GM19452 (cell line): ENCODE measurements at regions not wholly inside any gene's neighbourhood (a gene's known extent, or its start where the extent isn't known, plus 50 kb on each side); places are given as distances from the start of the nearest gene placed in this dataset.

Experiments used
- ATAC-seq: cut with Tn5 transposase; IDR thresholded peaks from one replicate; pipeline ENCODE4 v1.9.1; 2021; ENCODE audit not compliant: unreplicated experiment

- ATAC-seq: no peak
Measured at GRCh38 chr4:154107337-154107736, 318.5 kb upstream of the SFRP2 start.

GRCh38 chr4:154088741-154089140 lies 299.9 kb upstream of the SFRP2 start:
- ATAC-seq: no peak

- ATAC-seq: no peak
Measured at GRCh38 chr4:154086247-154086646, 297.4 kb upstream of the SFRP2 start.

- no peak for ATAC-seq
Measured at GRCh38 chr4:154084864-154085263, 296.0 kb upstream of the SFRP2 start.

- ATAC-seq: peak; percentile 51
Measured at GRCh38 chr4:154082760-154083535, 294.1 kb upstream of the SFRP2 start.

- no peak for ATAC-seq
Measured at GRCh38 chr4:154081391-154081790, 292.5 kb upstream of the SFRP2 start.

- ATAC-seq: no peak
Measured at GRCh38 chr4:154078504-154079350, 289.8 kb upstream of the SFRP2 start.

- no peak for ATAC-seq
Measured at GRCh38 chr4:154076921-154077320, 288.0 kb upstream of the SFRP2 start.

GRCh38 chr4:154073107-154073822 lies 284.4 kb upstream of the SFRP2 start:
- ATAC-seq: no peak

GRCh38 chr4:154067786-154068185 lies 278.9 kb upstream of the SFRP2 start:
- ATAC-seq: no peak

- no peak for ATAC-seq
Measured at GRCh38 chr4:154065368-154065767, 276.5 kb upstream of the SFRP2 start.

- no peak for ATAC-seq
Measured at GRCh38 chr4:154064244-154064643, 275.4 kb upstream of the SFRP2 start.

GRCh38 chr4:154049457-154050181 lies 260.7 kb upstream of the SFRP2 start:
- no peak for ATAC-seq

- ATAC-seq: no peak
Measured at GRCh38 chr4:154047733-154048132, 258.9 kb upstream of the SFRP2 start.

GRCh38 chr4:154044742-154045485 lies 256.0 kb upstream of the SFRP2 start:
- ATAC-seq: no peak

- no peak for ATAC-seq
Measured at GRCh38 chr4:154044108-154044531, 255.2 kb upstream of the SFRP2 start.

- no peak for ATAC-seq
Measured at GRCh38 chr4:154041640-154042039, 252.8 kb upstream of the SFRP2 start.

- no peak for ATAC-seq
Measured at GRCh38 chr4:154039435-154040343, 250.8 kb upstream of the SFRP2 start.

GRCh38 chr4:154036856-154037255 lies 248.0 kb upstream of the SFRP2 start:
- ATAC-seq: no peak
